Psoas muscle (tissue), 7 donors: ENCODE measurements at regions not wholly inside any gene's neighbourhood (a gene's known extent, or its start where the extent isn't known, plus 50 kb on each side); places are given as distances from the start of the nearest gene placed in this dataset.

ENCODE experiments used
- ATAC-seq, 4 donors: fragments of 200-7000 bp; cut with Tn5 transposase; one replicate each; pipeline ENCODE4 v1.9.1; 2020; ENCODE audit warnings: moderate library complexity in 3 of 4, mild to moderate bottlenecking in 2 of 4
- DNase-seq, 2 donors: peaks; one replicate each; pipeline ENCODE4 v3.0.0-alpha.2; 2020
- H3K27ac ChIP-seq: fragments of 200-600 bp; one replicate; pipeline ENCODE4 v1.8.0; 2022
- H3K27me3 ChIP-seq, 3 donors: fragments of 200-600 bp in 1 of 3; one replicate each; pipeline versions ENCODE4 v1.6.1 to v1.8.0; 2013 to 2022; ENCODE audit warnings: low read length in 2 of 3, mild to moderate bottlenecking in 2 of 3, moderate library complexity in 1 of 3; ENCODE audit not compliant: insufficient read depth in 3 of 3
- H3K36me3 ChIP-seq, 2 donors: fragments of 200-600 bp in 1 of 2; one replicate each; pipeline versions ENCODE4 v1.6.1 to v1.8.0; 2013 to 2022; ENCODE audit warnings: low read depth in 1 of 2, mild to moderate bottlenecking in 1 of 2, moderate library complexity in 1 of 2; ENCODE audit not compliant: insufficient read depth in 1 of 2
- H3K4me1 ChIP-seq: fragments of 200-600 bp; one replicate; pipeline ENCODE4 v1.8.0; 2022
- H3K4me3 ChIP-seq: fragments of 200-600 bp; one replicate; pipeline ENCODE4 v1.8.0; 2022; ENCODE audit warnings: mild to moderate bottlenecking
- H3K9me3 ChIP-seq: fragments of 200-600 bp; one replicate; pipeline ENCODE4 v1.8.0; 2022
- CTCF ChIP-seq: fragments of 200-600 bp; IDR thresholded peaks from one replicate; pipeline ENCODE4 v1.8.0; 2022; ENCODE audit warnings: antibody characterized with exemption
- WGBS, 3 donors: extraction: QIAGEN DNeasy Blood & Tissue Kit; methylation state at CpG; one replicate each; pipeline versions ENCODE4 v1.1.6 to v1.1.7; 2013; 5-methylcytosine and 5-hydroxymethylcytosine counted together
- intact Hi-C, 2 donors: fragments of 100-400 bp; cut with DNase I; formaldehyde crosslinking; loops; one replicate each; pipeline versions ENCODE4 v1.11.0 to v1.14.2; 2022
- donor health status: healthy with polysubstance abuse.
- donor health status: DM: no; HTN: no; CAD: no; lungs with moderate emphysema.
- donor health status: Bipolar disorder and iron deficiency.
- donor health status: healthy.
- donor health status: DM: yes; HTN: yes; CAD: no.
- donor health status: DM: no; HTN: no; CAD: no.
- donor health status: DM: yes; HTN: yes; CAD: no.

- intact Hi-C loops, result no loop called here
- ATAC-seq (peak in 1 of 4 donors; percentile 54), DNase-seq (peak; percentile 34 to 60)
Measured at GRCh38 chr9:85258823-85259370, 482.9 kb downstream of the AGTPBP1 start.

GRCh38 chr9:85258236-85258635, 483.5 kb downstream of the AGTPBP1 start:
- no peak for TF ChIP-seq CTCF
- Histone ChIP-seq H3K4me3 (no peak overlapping the region), H3K9me3 (no peaks in the 10 kb centered on the region), H3K27me3 (no peaks in the 10 kb centered on the region), H3K27ac (no peak overlapping the region), H3K36me3 (no peaks in the 10 kb centered on the region), H3K4me1 (no peaks in the 10 kb centered on the region)
- 78 to 82% (median 79%) methylated on average over 7 of the region's 7 CpGs for WGBS, 3 donors
- intact Hi-C loops, result no loop called here
- no peak for DNase-seq
- ATAC-seq, result no peak

More at GRCh38 chr9:85258823-85259370, 482.9 kb downstream of the AGTPBP1 start:
- Histone ChIP-seq H3K4me3 (no peak overlapping the region), H3K9me3 (no peaks in the 10 kb centered on the region), H3K27ac (no peak overlapping the region), H3K27me3 (no peaks in the 10 kb centered on the region), H3K36me3 (no peaks in the 10 kb centered on the region), H3K4me1 (no peaks in the 10 kb centered on the region)
- peak; percentile 49 for TF ChIP-seq CTCF
- WGBS, 3 donors, result 29 to 32% (median 30%) methylated on average over 10 of the region's 10 CpGs

GRCh38 chr9:85249313-85249621, 492.5 kb downstream of the AGTPBP1 start:
- no peak for TF ChIP-seq CTCF
- intact Hi-C loops, result no loop called here
- H3K9me3 ChIP-seq, result no peaks in the 10 kb centered on the region
- H3K4me3 ChIP-seq, result no peak overlapping the region
- WGBS, 3 donors, result 77 to 87% (median 82%) methylated on average over 5 of the region's 5 CpGs
- no peaks in the 10 kb centered on the region for H3K36me3 ChIP-seq
- H3K27me3 ChIP-seq, result no peaks in the 10 kb centered on the region
- ATAC-seq (no peak), DNase-seq (no peak)
- no peaks in the 10 kb centered on the region for H3K4me1 ChIP-seq
- H3K27ac ChIP-seq, result no peak overlapping the region

GRCh38 chr9:85248514-85249312, 493.0 kb downstream of the AGTPBP1 start:
- H3K9me3 ChIP-seq, result no peaks in the 10 kb centered on the region
- H3K4me1 ChIP-seq, result no peaks in the 10 kb centered on the region
- no peak for TF ChIP-seq CTCF
- ATAC-seq, result no peak
- H3K27ac ChIP-seq, result no peak overlapping the region
- no peak for DNase-seq
- H3K36me3 ChIP-seq, result no peaks in the 10 kb centered on the region
- no peaks in the 10 kb centered on the region for H3K27me3 ChIP-seq
- 89 to 93% (median 93%) methylated on average over 2 of the region's 2 CpGs for WGBS, 3 donors
- H3K4me3 ChIP-seq, result no peak overlapping the region
- intact Hi-C loops, result no loop called here

GRCh38 chr9:85246541-85246940, 495.2 kb downstream of the AGTPBP1 start:
- Histone ChIP-seq H3K9me3 (no peaks in the 10 kb centered on the region), H3K36me3 (no peaks in the 10 kb centered on the region), H3K4me3 (no peak overlapping the region), H3K4me1 (no peaks in the 10 kb centered on the region), H3K27ac (no peak overlapping the region), H3K27me3 (no peaks in the 10 kb centered on the region)
- 82 to 91% (median 83%) methylated on average over 7 of the region's 7 CpGs for WGBS, 3 donors
- no peak for DNase-seq
- intact Hi-C loops, result no loop called here
- no peak for ATAC-seq
- no peak for TF ChIP-seq CTCF
